HG02852 (cell line): ENCODE measurements at regions not wholly inside any gene's neighbourhood (a gene's known extent, or its start where the extent isn't known, plus 50 kb on each side); places are given as distances from the start of the nearest gene placed in this dataset.

ENCODE experiments used
- ATAC-seq: cut with Tn5 transposase; IDR thresholded peaks from one replicate; pipeline ENCODE4 v1.9.1; 2021; ENCODE audit warnings: mild to moderate bottlenecking, moderate library complexity; ENCODE audit not compliant: unreplicated experiment

DNA sequence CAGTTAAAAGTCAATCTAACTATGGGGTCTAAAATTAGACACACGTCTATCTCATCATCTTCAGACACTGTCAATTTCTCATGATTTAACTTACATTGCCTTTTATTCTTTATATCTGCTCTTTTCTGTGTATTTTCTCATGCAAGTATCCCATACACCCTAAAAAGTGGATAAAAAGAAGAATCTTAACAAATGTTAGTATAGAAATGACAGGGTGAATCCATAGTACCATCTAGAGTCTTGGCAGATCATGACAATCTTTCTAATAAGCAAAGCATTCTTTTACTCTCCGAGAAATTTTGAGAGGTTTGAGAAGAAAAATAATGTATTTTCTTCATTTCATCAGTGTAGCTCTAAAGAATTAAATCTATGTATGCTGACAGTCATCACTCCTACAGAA lies 382.7 kb downstream of the C6orf118 start:
- no peak for ATAC-seq

GRCh38 chr6:164925681-164926530 lies 383.5 kb downstream of the C6orf118 start:
- no peak for ATAC-seq

DNA sequence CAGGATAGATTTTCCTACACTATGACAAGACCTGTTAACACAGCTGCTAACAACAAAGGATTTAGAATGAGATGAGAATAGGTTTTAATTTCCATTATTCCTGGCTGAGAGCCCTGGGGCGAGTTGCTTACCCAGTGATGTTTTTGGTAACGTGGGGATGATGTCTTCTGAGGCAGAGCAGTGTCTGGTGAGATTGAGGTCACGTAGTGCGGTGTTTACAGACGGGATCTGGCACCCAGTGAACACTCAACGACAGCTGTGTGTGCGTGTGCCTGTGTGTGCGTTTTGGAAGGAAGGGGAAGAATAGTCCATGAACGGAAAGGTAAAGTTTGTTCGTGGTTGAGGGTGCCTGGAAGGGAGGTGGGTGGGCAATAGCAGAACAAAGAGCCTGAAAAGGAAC lies 384.7 kb downstream of the C6orf118 start:
- ATAC-seq = no peak

- ATAC-seq = no peak
Measured at GRCh38 chr6:164917211-164917610, 392.2 kb downstream of the C6orf118 start.

DNA sequence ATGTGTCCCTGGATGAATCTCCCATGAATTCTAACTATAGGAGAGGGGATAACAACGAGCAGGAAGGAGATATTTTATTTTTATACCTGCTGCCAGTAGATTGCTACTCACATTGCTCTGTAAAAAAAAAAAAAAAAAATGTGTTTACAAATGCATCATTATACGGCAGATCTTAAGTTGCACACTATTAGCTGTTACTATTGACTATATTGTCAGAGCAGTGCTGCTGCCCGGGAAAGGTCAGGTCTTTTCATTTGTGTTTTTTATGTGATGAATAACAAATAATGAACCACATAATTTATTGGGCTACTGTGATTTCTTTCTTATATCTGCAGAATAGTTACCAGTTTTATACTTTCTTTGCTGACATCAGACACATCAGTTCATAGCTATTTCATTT lies 393.3 kb downstream of the C6orf118 start:
- no peak for ATAC-seq

GRCh38 chr6:164911873-164912580 lies 397.4 kb downstream of the C6orf118 start:
- no peak for ATAC-seq

DNA sequence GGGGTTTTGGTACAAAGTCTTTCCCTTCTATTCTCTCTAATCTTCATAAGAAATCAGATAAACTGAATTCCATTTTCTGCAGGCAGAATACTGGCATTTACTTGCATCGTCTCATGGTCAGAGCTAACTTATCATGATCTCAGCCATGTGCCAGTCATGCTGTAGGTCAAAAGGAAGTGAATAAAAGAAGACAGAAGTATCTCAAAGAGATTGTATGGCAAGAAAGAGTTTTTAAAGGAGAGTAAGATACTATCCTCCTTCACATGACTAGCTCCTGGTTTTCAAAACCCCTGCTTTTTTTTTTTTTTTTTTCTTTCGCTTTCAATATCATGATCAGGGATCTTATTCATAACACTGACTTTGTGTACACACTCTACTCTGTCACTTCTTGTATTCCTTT lies 398.3 kb downstream of the C6orf118 start:
- ATAC-seq = no peak

- ATAC-seq = no peak
Measured at GRCh38 chr6:164906766-164907165, 402.6 kb downstream of the C6orf118 start.

- no peak for ATAC-seq
Measured at GRCh38 chr6:164905311-164905710, 404.1 kb downstream of the C6orf118 start.

DNA sequence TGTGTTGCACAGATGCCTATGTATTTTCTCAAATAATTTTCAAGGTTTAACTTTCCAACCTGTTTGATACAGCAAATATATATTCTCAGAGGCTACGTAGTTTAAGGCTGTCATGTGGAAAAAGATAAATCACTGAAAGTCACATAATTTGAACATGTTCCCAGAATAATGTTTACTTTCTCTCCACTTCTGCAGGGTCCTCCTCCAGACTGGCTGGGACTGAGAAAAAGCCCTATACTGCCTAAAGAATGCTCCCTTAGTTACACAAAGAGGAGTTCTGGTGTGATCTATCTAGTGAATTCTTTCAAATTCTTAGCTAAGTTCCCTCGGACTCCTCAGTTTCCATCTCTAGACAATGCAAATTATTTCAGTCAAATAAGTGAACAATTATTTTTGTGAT lies 411.0 kb downstream of the C6orf118 start:
- no peak for ATAC-seq

DNA sequence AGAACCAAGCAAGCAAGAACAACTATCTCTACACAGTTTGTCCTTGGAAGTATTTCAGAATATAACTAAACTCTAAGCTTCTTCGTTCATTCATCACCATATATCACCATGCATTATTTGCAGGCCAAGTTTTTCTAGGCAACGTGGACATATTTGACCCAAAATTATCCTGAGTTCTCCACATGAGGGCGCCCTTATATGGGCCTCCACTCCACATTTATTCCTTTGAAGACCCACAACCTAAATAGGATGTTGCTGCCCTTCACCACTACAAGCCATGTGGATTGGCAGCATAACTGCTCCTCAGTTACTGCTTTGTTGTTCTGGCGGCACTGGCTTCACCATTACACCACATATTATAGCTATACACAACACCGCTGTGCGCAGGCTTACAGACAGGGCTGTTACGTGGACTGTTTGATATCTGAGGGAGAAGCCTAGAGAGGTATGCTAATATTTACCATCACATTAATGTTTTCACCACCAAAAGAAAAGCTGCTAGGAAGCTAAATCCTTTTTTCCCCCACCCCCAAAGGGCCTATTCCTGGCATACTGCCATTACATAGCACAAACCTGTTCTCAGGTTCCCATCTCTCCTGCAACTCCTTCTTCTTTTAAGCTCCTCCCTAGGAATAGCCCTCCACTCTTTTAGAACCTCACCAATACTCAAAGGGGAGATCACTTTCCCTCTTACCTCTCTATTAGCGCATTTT lies 411.7 kb downstream of the C6orf118 start:
- no peak for ATAC-seq

DNA sequence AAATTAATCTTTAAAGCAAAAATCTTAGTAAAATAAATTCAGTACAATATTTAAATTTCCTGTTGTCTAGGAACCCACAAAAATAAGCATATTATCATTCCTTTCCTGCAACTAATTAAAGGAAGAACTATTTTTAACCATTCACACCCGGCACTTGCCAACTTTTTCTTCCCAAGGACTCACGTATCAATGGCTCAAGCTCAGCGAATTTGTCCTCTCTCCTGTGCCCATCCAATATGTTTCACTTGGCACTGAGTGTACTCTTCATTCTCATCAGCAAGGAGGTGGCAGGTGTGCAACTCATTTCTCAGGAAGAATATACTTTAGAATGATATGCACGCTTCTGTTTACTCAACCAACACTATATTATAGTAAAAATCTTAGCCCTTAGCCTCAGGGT lies 419.4 kb downstream of the C6orf118 start:
- no peak for ATAC-seq

- ATAC-seq = no peak
Measured at GRCh38 chr6:164887660-164888059, 421.7 kb downstream of the C6orf118 start.

DNA sequence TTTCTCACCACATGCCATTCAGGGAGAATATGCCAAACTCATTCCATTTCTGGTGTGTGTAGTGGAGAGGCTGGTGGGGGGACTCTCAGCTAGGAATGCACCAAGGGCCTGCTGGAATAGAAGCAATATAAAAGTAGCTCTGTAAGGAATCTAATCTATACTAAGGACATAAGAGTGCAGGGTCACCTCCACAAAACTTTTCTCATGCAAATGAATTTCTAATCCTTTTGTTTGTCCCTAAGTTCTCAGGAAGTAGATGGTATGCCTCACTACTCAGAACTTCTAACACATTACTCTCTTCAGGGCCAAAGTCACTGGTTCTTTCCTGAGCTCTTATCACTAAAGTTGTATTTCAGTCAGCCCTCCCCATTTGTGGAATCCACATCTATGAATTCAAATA lies 427.2 kb downstream of the C6orf118 start:
- no peak for ATAC-seq

DNA sequence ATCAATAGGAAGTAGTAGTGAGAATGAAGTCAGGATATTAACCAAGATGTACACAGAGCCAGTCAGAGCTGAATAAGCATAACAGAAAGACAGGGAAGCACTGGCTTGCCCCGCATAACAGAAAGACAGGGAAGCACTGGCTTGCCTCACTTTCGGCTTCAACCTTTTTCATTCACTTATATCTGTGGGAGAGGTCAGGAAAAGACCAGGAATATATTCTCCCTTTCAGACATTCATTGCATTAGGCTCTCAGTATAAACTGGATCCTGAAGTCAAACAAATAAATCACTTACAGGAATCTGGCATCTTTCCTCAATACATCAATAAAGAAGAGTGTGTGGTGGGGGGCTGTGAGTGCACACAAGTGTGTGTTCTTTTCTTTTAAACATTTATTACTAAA lies 437.6 kb downstream of the C6orf118 start:
- no peak for ATAC-seq

DNA sequence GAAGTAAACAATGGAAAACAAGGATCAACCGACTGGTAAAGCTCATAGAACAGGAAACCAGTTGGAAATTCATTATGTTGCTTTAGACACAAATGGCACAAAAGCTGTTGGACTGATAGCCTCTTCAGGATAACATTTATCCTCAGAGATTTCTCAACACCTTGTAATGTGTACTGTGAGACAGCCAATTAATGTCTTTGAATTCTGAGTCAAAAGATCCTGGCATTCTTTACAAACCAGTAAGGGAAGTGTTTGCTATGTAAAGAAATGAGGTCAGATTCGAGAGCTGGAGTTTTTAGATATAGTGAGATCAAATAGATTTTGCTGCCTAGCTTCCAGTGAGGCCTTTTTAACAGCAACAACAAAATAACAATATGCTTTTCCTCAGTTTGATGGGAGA lies 439.2 kb downstream of the C6orf118 start:
- ATAC-seq = no peak

DNA sequence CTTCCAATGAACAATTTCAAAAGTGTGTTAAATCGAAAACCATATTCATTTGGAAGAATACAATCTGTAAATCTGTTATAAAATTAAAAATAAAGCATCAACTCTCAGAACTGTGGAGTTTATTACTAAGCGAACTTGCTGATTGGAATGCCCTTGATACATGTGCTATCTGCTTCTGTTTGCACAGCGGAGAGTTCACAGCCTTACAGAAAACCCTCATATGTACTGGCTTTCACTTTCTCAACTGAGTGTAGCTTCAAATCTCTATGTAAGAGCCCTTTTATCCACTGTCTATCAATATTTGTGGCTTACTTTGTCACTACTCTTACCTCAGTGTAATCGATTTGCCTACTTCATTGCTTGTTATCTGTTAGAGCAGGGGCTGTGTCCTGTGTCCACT lies 447.4 kb downstream of the C6orf118 start:
- ATAC-seq = no peak

DNA sequence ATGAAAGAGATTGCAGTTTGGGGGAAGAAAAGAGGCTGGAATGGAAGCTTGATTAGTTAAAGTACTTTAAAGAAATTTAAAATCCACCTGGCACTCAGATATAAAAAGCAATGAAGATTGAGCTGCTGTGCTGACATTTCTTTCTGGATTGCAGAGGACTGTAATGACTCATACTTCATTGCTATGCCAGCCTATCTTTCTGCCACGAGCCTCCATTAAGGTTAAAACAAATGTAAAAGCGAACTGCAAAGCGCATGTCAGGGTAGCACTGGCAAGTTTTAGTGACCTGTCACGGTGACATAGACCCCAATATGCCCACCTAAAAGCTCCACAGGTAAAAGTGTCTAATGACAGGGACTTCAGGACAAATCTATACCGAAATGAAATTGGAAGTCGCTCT lies 449.6 kb downstream of the C6orf118 start:
- no peak for ATAC-seq

DNA sequence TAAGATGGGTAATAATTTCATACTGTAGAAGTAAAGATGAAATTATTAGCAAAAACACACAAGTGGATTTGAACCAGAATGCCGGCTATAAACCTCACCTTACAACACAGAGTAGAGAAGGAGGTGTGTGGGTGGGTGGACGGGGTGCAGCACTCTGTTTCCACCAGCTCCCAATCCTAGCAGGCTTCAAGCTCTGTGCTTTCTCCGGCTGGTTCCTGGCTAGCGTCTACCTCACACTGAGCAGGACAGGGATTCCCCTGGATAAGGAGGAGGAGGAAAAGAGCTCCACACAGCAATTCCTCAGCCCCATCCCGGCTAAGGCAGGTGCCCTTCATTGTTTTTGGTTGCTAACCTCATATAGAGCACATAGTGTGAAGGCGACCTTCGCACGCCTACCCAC lies 453.3 kb downstream of the C6orf118 start:
- no peak for ATAC-seq

GRCh38 chr6:164855281-164855680 lies 454.1 kb downstream of the C6orf118 start:
- ATAC-seq = no peak

DNA sequence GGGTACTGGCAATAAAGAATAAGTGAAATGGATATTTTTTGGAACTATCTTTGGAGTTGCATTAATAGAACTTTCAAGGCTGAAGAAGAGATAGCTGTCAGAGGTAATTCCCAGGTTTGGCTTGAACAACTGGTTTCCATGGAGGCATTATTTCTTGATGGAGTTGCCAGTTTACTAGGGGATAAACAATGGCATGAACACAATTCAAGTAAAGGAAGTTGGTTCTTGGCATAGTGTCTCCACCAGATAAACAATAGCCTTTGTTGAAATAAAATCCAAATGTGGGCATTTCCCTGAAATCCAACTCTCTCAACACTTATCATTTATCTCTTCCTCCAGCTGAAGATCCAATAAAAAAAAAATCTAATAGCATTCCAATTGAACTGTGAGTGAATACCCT lies 454.9 kb downstream of the C6orf118 start:
- ATAC-seq = no peak

GRCh38 chr6:164845773-164846172 lies 463.6 kb downstream of the C6orf118 start:
- ATAC-seq = no peak
